ENCODE measurements at regions not wholly inside any gene's neighbourhood (a gene's known extent, or its start where the extent isn't known, plus 50 kb on each side); places are given as distances from the start of the nearest gene placed in this dataset.

DNA sequence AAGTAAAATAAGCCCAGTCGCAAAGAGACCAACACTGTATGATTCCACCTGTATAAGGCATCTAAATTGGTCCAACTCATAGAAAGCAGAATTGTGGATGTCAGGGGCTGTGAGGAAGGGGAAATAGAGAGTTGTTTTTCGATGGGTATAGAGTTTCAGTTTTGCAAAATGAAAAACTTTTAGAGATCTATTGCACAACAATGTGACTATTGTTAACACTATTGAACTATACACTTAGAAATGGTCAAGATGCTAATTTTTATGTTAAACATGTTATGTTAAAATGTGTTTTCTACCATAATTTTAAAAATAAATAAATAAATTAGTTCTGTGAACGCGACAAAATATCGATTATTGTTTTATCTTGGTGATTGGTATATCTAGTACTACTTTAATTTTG, 192.4 kb downstream of the PTGER3 start:
- DNase-seq, result no peak
- Histone ChIP-seq H3K9me3 (replicated peaks in 1 of 3) (no peaks in the 10 kb centered on the region), H3K4me1 (replicated peaks in 1 of 2) (no peaks in the 10 kb centered on the region), H3K27me3 (no peaks in the 10 kb centered on the region), H3K27ac (no peak overlapping the region), H3K4me3 (no peak overlapping the region), H3K36me3 (replicated peaks in 1 of 2) (no peaks in the 10 kb centered on the region)
- no peak for TF ChIP-seq POLR2A (IDR thresholded peaks at IDR 0.05)
- TF ChIP-seq, protein P1, sequence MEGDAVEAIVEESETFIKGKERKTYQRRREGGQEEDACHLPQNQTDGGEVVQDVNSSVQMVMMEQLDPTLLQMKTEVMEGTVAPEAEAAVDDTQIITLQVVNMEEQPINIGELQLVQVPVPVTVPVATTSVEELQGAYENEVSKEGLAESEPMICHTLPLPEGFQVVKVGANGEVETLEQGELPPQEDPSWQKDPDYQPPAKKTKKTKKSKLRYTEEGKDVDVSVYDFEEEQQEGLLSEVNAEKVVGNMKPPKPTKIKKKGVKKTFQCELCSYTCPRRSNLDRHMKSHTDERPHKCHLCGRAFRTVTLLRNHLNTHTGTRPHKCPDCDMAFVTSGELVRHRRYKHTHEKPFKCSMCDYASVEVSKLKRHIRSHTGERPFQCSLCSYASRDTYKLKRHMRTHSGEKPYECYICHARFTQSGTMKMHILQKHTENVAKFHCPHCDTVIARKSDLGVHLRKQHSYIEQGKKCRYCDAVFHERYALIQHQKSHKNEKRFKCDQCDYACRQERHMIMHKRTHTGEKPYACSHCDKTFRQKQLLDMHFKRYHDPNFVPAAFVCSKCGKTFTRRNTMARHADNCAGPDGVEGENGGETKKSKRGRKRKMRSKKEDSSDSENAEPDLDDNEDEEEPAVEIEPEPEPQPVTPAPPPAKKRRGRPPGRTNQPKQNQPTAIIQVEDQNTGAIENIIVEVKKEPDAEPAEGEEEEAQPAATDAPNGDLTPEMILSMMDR (IDR thresholded peaks at IDR 0.05), result no peak
- intact Hi-C loops (cut with DNase I), result no loop called here
- 66 to 76% (median 69%) methylated on average over 5 of the region's 5 CpGs for WGBS, 4 donors

DNA sequence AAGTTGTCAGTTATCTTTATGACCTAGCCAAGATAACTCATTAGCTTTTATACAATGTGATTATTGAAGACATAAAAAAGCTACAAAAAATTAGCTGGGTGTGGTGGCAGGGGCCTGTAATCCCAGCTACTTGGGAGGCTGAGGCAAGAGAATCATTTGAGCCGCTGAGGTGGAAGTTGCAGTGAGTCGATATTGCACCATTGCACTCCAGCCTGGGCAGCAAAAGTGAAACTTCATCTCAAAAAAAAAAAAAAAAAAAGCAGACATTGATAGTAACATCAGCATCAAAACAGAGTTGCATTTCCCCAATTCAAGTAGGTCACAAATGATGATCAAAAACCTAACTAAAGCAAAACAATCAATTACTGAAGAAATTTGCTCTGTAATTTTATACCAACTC, 191.4 kb downstream of the PTGER3 start:
- intact Hi-C loops (cut with DNase I), result no loop called here
- no peaks in the 10 kb centered on the region for H3K36me3 ChIP-seq (replicated peaks in 1 of 2)
- DNase-seq, result no peak
- H3K4me1 ChIP-seq (replicated peaks in 1 of 2), result no peaks in the 10 kb centered on the region
- H3K9me3 ChIP-seq (replicated peaks in 1 of 3), result no peaks in the 10 kb centered on the region
- no peak overlapping the region for H3K4me3 ChIP-seq
- H3K27ac ChIP-seq, result no peak overlapping the region
- TF ChIP-seq, protein P1 (IDR thresholded peaks at IDR 0.05), result no peak
- no peak for TF ChIP-seq POLR2A (IDR thresholded peaks at IDR 0.05)
- H3K27me3 ChIP-seq, result no peaks in the 10 kb centered on the region
- 59 to 83% (median 72%) methylated on average over 2 of the region's 2 CpGs for WGBS, 4 donors

DNA sequence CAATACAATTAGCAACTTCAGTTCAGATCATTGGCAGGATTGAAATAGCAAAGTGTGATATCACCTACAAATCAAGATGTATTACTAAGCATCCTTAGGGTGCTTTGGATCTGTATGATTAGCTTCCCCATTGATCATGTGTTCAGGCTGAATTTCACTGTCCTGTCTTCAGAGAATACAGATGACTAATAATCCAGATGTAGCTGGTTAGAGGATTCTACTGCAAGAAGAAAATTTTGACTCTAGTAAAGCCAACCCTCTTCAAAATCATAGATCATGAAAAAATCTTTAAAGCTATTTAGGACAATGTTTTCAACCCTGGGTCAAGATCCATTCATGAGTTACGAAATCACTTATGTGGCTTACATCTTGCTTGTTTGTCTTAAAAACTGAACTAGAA, 184.4 kb downstream of the PTGER3 start:
- no peaks in the 10 kb centered on the region for H3K4me1 ChIP-seq (replicated peaks in 1 of 2)
- no peak overlapping the region for H3K27ac ChIP-seq
- TF ChIP-seq POLR2A (IDR thresholded peaks at IDR 0.05), result no peak
- TF ChIP-seq, protein P1 (IDR thresholded peaks at IDR 0.05), result no peak
- no peaks in the 10 kb centered on the region for H3K36me3 ChIP-seq (replicated peaks in 1 of 2)
- DNase-seq, result no peak
- intact Hi-C loops (cut with DNase I), result loop anchor here in 1 of 2 donors (10.0 kb wide), 1 partner anchor 182 kb away; the partner anchor contains the start of gene PTGER3
- H3K27me3 ChIP-seq, result no peaks in the 10 kb centered on the region
- no peaks in the 10 kb centered on the region for H3K9me3 ChIP-seq (replicated peaks in 1 of 3)
- 55 to 74% (median 63%) methylated on average over 1 of the region's 1 CpG for WGBS, 4 donors
- no peak overlapping the region for H3K4me3 ChIP-seq

DNA sequence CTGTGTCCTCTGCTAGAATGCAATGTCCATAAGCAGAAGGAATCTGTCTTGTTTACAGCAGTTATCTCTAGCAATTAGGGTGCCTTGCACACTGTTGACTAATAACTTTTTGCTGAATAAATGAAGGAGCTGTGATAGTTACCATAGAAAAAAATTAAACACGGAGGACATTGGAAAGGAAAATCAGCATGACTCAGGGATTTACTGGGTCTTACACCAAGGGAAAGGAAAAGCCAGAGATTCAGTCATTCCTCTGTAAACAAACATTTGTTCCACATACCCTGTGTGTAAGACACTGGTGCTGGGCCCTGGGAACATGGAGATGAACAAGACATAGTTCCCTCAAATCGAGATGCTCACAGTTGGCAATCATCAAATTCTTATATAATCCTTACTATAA, 183.3 kb downstream of the PTGER3 start:
- WGBS, 4 donors, result 64 to 71% (median 68%) methylated on average over 2 of the region's 2 CpGs
- DNase-seq, result no peak
- H3K27me3 ChIP-seq, result no peaks in the 10 kb centered on the region

More for the DNA sequence above, 183.3 kb downstream of the PTGER3 start:
- Histone ChIP-seq H3K36me3 (replicated peaks in 1 of 2) (no peaks in the 10 kb centered on the region), H3K4me3 (no peak overlapping the region), H3K27ac (no peak overlapping the region), H3K4me1 (replicated peaks in 1 of 2) (no peaks in the 10 kb centered on the region), H3K9me3 (replicated peaks in 1 of 3) (no peaks in the 10 kb centered on the region)
- TF ChIP-seq, protein P1 (IDR thresholded peaks at IDR 0.05), result no peak
- TF ChIP-seq POLR2A (IDR thresholded peaks at IDR 0.05), result no peak
- intact Hi-C loops (cut with DNase I), result loop anchor here in 1 of 2 donors (10.0 kb wide), 1 partner anchor 180 kb away; the partner anchor contains the start of gene PTGER3

Data from adrenal gland (tissue), 9 donors.